Body of pancreas (tissue), 4 donors: ENCODE measurements at regions not wholly inside any gene's neighbourhood (a gene's known extent, or its start where the extent isn't known, plus 50 kb on each side); places are given as distances from the start of the nearest gene placed in this dataset.

Experiments
- CTCF ChIP-seq, 7 experiments: fragments of 450-650 bp in 4 of 7; fragments of 200-600 bp in 3 of 7; sonication (generic) in 3 of 7; IDR thresholded peaks; one replicate each; pipeline ENCODE4 v1.5.1; 2016 to 2019; ENCODE audit warnings: antibody characterized with exemption in 7 of 7
- POLR2A ChIP-seq, 3 donors: fragments of 450-650 bp; IDR thresholded peaks; one replicate each; pipeline ENCODE4 v1.6.1; 2016; ENCODE audit warnings: antibody characterized with exemption in 3 of 3, mild to moderate bottlenecking in 2 of 3

- TF ChIP-seq CTCF (IDR thresholded peaks at IDR 0.05): no peak
- no peak for TF ChIP-seq POLR2A (IDR thresholded peaks at IDR 0.05)
These were observed 126.2 kb downstream of the SIK1 start for GRCh38 chr21:43300496-43301408.
